Progenitor cell of endocrine pancreas (in vitro differentiated cells): ENCODE measurements at regions not wholly inside any gene's neighbourhood (a gene's known extent, or its start where the extent isn't known, plus 50 kb on each side); places are given as distances from the start of the nearest gene placed in this dataset.

Experiments
- DNase-seq: peaks from one replicate; pipeline ENCODE4 v3.0.0; 2021; ENCODE audit warnings: low spot score; ENCODE audit not compliant: unreplicated experiment
- H3K27ac Mint-ChIP-seq: 2 replicates; pipeline ENCODE4 v1.8.0; 2021; ENCODE audit warnings: mild to moderate bottlenecking, moderate library complexity, mixed read lengths
- H3K27me3 Mint-ChIP-seq: 2 replicates; pipeline ENCODE4 v1.8.0; 2021; ENCODE audit warnings: mixed read lengths
- H3K36me3 Mint-ChIP-seq: 2 replicates; pipeline ENCODE4 v1.8.0; 2022; ENCODE audit warnings: mixed read lengths; ENCODE audit not compliant: insufficient read depth
- H3K4me1 Mint-ChIP-seq: 2 replicates; pipeline ENCODE4 v1.8.0; 2021; ENCODE audit warnings: low read depth, mixed read lengths
- H3K4me3 Mint-ChIP-seq: 2 replicates; pipeline ENCODE4 v1.8.0; 2021; ENCODE audit warnings: low read depth, mild to moderate bottlenecking, moderate library complexity, mixed read lengths
- H3K9me3 Mint-ChIP-seq: 2 replicates; pipeline ENCODE4 v1.8.0; 2021; ENCODE audit warnings: low read depth, mixed read lengths
- CTCF ChIP-seq: fragments of 200-600 bp; sonication (generic); IDR thresholded peaks from one replicate; pipeline ENCODE4 v1.5.0; 2021; ENCODE audit warnings: antibody characterized with exemption, mild to moderate bottlenecking; ENCODE audit not compliant: unreplicated experiment

GRCh38 chr2:107597507-107597906 lies 229.2 kb upstream of the RGPD4 start:
- no peak overlapping the region for H3K27ac Mint-ChIP-seq
- H3K27me3 Mint-ChIP-seq: no peaks in the 10 kb centered on the region
- no peak for DNase-seq
- H3K36me3 Mint-ChIP-seq: no peaks in the 10 kb centered on the region
- H3K4me1 Mint-ChIP-seq: no peaks in the 10 kb centered on the region
- H3K9me3 Mint-ChIP-seq: no peaks in the 10 kb centered on the region
- TF ChIP-seq CTCF: no peak
- H3K4me3 Mint-ChIP-seq: no peak overlapping the region

DNA sequence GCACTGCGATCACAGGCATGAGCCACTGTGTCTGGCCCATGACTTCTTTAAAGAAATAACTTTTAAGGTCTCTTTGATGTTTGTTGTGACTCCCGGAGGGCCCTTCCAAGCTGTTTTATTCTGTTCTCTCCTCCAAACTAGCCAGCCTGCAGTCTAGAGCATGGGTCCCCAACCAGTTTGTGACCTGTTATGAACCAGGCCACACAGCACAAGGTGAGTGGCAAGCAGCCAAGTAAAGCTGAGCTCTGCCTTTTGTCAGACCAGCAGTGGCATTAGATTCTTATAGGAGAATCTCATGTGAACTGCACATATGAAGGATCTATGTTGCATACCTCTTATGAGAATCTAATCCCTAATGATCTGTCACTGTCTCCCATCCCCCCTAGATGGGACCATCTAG lies 223.9 kb upstream of the RGPD4 start:
- H3K27me3 Mint-ChIP-seq: no peaks in the 10 kb centered on the region
- peaks cover under 1% of the 10 kb centered on the region for H3K4me1 Mint-ChIP-seq
- no peak overlapping the region for H3K4me3 Mint-ChIP-seq
- no peak for TF ChIP-seq CTCF
- H3K36me3 Mint-ChIP-seq: no peaks in the 10 kb centered on the region
- no peak for DNase-seq
- H3K27ac Mint-ChIP-seq: no peak overlapping the region
- H3K9me3 Mint-ChIP-seq: no peaks in the 10 kb centered on the region

DNA sequence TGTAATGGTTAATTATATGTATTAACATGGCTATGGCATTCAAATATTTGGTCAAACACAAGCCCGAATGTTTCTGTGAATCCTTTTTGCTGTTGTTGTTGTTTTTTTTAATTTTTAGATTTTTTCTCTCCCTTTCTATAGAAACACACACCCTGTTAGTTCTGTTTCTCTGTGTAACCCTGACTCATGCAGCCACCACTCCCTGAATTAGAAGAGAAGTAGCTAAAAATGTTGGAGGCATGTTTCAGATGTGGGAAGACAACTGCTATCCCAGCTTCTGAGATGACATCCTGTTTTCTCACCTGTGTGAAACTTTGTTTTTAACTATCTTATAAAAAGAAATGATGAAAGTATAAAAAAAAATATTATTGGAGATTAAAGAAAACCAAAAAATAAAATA lies 219.6 kb upstream of the RGPD4 start:
- no peak for TF ChIP-seq CTCF
- Mint-ChIP-seq H3K27ac (no peak overlapping the region), H3K27me3 (no peaks in the 10 kb centered on the region), H3K36me3 (no peaks in the 10 kb centered on the region), H3K4me1 (peaks cover 3% of the 10 kb centered on the region), H3K4me3 (no peak overlapping the region), H3K9me3 (no peaks in the 10 kb centered on the region)
- DNase-seq: no peak

- Mint-ChIP-seq H3K4me3 (no peak overlapping the region), H3K36me3 (no peaks in the 10 kb centered on the region), H3K27me3 (no peaks in the 10 kb centered on the region)
These were observed 219.2 kb upstream of the RGPD4 start for GRCh38 chr2:107607473-107607872.

DNA sequence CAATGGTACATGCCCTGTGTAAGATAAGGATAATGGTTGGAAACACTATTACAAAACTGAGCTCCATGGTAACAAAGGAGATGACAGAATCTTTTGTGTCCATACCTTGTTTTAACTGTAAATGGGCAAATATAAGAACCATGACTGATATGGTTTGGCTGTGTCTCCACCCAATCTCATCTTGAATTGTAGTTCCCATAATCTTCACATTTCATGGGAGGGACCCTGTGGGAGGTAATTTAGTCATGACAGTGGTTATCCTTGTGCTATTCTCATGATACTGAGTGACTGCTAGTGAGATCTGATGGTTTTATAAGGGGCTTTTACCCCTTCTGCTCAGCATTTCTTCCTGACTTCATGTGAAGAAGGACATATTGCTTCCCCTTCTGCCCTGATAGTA lies 211.7 kb upstream of the RGPD4 start:
- no peak overlapping the region for H3K27ac Mint-ChIP-seq
- no peak for DNase-seq
- H3K9me3 Mint-ChIP-seq: peaks cover 29% of the 10 kb centered on the region
- no peak for TF ChIP-seq CTCF
- no peak overlapping the region for H3K4me3 Mint-ChIP-seq
- H3K27me3 Mint-ChIP-seq: no peaks in the 10 kb centered on the region
- H3K4me1 Mint-ChIP-seq: no peaks in the 10 kb centered on the region
- peaks cover 4% of the 10 kb centered on the region for H3K36me3 Mint-ChIP-seq

More at GRCh38 chr2:107607473-107607872, 219.2 kb upstream of the RGPD4 start:
- no peak for TF ChIP-seq CTCF
- no peak for DNase-seq
- H3K27ac Mint-ChIP-seq: no peak overlapping the region
- H3K9me3 Mint-ChIP-seq: no peaks in the 10 kb centered on the region
- H3K4me1 Mint-ChIP-seq: peaks cover 3% of the 10 kb centered on the region
